ENCODE measurements at regions not wholly inside any gene's neighbourhood (a gene's known extent, or its start where the extent isn't known, plus 50 kb on each side); places are given as distances from the start of the nearest gene placed in this dataset.

- no peak for DNase-seq
Measured at GRCh38 chr10:91040343-91040742, 119.5 kb upstream of the ANKRD1 start.

- DNase-seq: peak in 1 of 2 experiments; percentile 46
Measured at GRCh38 chr10:91042069-91042468, 121.2 kb upstream of the ANKRD1 start.

- no peak for DNase-seq
Measured at GRCh38 chr10:91043173-91043910, 122.5 kb upstream of the ANKRD1 start.

- no peak for DNase-seq
Measured at GRCh38 chr10:91046869-91047268, 126.0 kb upstream of the ANKRD1 start.

GRCh38 chr10:91048380-91048779 is 127.5 kb upstream of the ANKRD1 start:
- no peak for DNase-seq

- DNase-seq: no peak
Measured at GRCh38 chr10:91049296-91049987, 128.6 kb upstream of the ANKRD1 start.

GRCh38 chr10:91049988-91050360 is 129.1 kb upstream of the ANKRD1 start:
- no peak for DNase-seq

- DNase-seq: no peak
Measured at GRCh38 chr10:91050371-91051034, 129.6 kb upstream of the ANKRD1 start.

GRCh38 chr10:91051829-91052228 is 130.9 kb upstream of the ANKRD1 start:
- no peak for DNase-seq

GRCh38 chr10:91054325-91054724 is 133.4 kb upstream of the ANKRD1 start:
- DNase-seq: no peak

- DNase-seq: no peak
Measured at GRCh38 chr10:91061187-91061586, 140.3 kb upstream of the ANKRD1 start.

- DNase-seq: peak in 1 of 2 experiments; percentile 1
Measured at GRCh38 chr10:91061608-91062007, 140.7 kb upstream of the ANKRD1 start.

GRCh38 chr10:91062091-91062490 is 141.2 kb upstream of the ANKRD1 start:
- no peak for DNase-seq

GRCh38 chr10:91071786-91072185 is 148.7 kb upstream of the PCGF5 start:
- DNase-seq: no peak

- DNase-seq: no peak
Measured at GRCh38 chr10:91073286-91073979, 147.0 kb upstream of the PCGF5 start.

- DNase-seq: no peak
Measured at GRCh38 chr10:91076991-91077548, 143.4 kb upstream of the PCGF5 start.

- no peak for DNase-seq
Measured at GRCh38 chr10:91077549-91078071, 142.9 kb upstream of the PCGF5 start.

GRCh38 chr10:91080776-91081175 is 139.7 kb upstream of the PCGF5 start:
- no peak for DNase-seq

GRCh38 chr10:91082447-91082846 is 138.0 kb upstream of the PCGF5 start:
- DNase-seq: no peak

GRCh38 chr10:91088300-91089140 is 131.9 kb upstream of the PCGF5 start:
- DNase-seq: peak in 1 of 2 experiments; percentile 1

GRCh38 chr10:91090761-91091529 is 129.5 kb upstream of the PCGF5 start:
- peak in 1 of 2 experiments; percentile 16 for DNase-seq
